GM19467 (cell line): ENCODE measurements at regions not wholly inside any gene's neighbourhood (a gene's known extent, or its start where the extent isn't known, plus 50 kb on each side); places are given as distances from the start of the nearest gene placed in this dataset.

ENCODE experiments used
- ATAC-seq: cut with Tn5 transposase; IDR thresholded peaks from one replicate; pipeline ENCODE4 v1.9.1; 2021; ENCODE audit warnings: mild to moderate bottlenecking, moderate library complexity; ENCODE audit not compliant: unreplicated experiment

GRCh38 chr2:19614066-19614465 lies 255.6 kb upstream of the OSR1 start:
- no peak for ATAC-seq

- ATAC-seq = no peak
Measured at GRCh38 chr2:19611491-19612332, 253.3 kb upstream of the OSR1 start.

- no peak for ATAC-seq
Measured at GRCh38 chr2:19609266-19609665, 250.8 kb upstream of the OSR1 start.

- ATAC-seq = no peak
Measured at GRCh38 chr2:19607931-19608771, 249.7 kb upstream of the OSR1 start.

- ATAC-seq = no peak
Measured at GRCh38 chr2:19607400-19607799, 249.0 kb upstream of the OSR1 start.

- ATAC-seq = no peak
Measured at GRCh38 chr2:19600982-19601381, 242.6 kb upstream of the OSR1 start.

GRCh38 chr2:19600506-19600905 lies 242.1 kb upstream of the OSR1 start:
- ATAC-seq = no peak

GRCh38 chr2:19598971-19599370 lies 240.5 kb upstream of the OSR1 start:
- ATAC-seq = no peak

- no peak for ATAC-seq
Measured at GRCh38 chr2:19592197-19592596, 233.8 kb upstream of the OSR1 start.

GRCh38 chr2:19589791-19590190 lies 231.4 kb upstream of the OSR1 start:
- ATAC-seq = no peak

GRCh38 chr2:19580830-19581229 lies 222.4 kb upstream of the OSR1 start:
- ATAC-seq = no peak

GRCh38 chr2:19580264-19580663 lies 221.8 kb upstream of the OSR1 start:
- ATAC-seq = no peak

- no peak for ATAC-seq
Measured at GRCh38 chr2:19579461-19579860, 221.0 kb upstream of the OSR1 start.

- ATAC-seq = no peak
Measured at GRCh38 chr2:19577723-19578122, 219.3 kb upstream of the OSR1 start.

GRCh38 chr2:19576411-19576810 lies 218.0 kb upstream of the OSR1 start:
- ATAC-seq = no peak

GRCh38 chr2:19575641-19576040 lies 217.2 kb upstream of the OSR1 start:
- ATAC-seq = no peak

GRCh38 chr2:19574778-19575260 lies 216.4 kb upstream of the OSR1 start:
- no peak for ATAC-seq

- no peak for ATAC-seq
Measured at GRCh38 chr2:19573784-19574183, 215.4 kb upstream of the OSR1 start.

- ATAC-seq = no peak
Measured at GRCh38 chr2:19571773-19572172, 213.3 kb upstream of the OSR1 start.

- no peak for ATAC-seq
Measured at GRCh38 chr2:19569300-19569791, 210.9 kb upstream of the OSR1 start.

- no peak for ATAC-seq
Measured at GRCh38 chr2:19568809-19569208, 210.4 kb upstream of the OSR1 start.

- ATAC-seq = no peak
Measured at GRCh38 chr2:19560785-19561184, 202.4 kb upstream of the OSR1 start.
